GM18861 (cell line): ENCODE measurements at regions not wholly inside any gene's neighbourhood (a gene's known extent, or its start where the extent isn't known, plus 50 kb on each side); places are given as distances from the start of the nearest gene placed in this dataset.

Experiments
- ATAC-seq: cut with Tn5 transposase; IDR thresholded peaks from one replicate; pipeline ENCODE4 v1.9.1; 2021; ENCODE audit not compliant: unreplicated experiment

GRCh38 chr22:47573141-47573540 is 810.7 kb downstream of the TBC1D22A start:
- no peak for ATAC-seq

DNA sequence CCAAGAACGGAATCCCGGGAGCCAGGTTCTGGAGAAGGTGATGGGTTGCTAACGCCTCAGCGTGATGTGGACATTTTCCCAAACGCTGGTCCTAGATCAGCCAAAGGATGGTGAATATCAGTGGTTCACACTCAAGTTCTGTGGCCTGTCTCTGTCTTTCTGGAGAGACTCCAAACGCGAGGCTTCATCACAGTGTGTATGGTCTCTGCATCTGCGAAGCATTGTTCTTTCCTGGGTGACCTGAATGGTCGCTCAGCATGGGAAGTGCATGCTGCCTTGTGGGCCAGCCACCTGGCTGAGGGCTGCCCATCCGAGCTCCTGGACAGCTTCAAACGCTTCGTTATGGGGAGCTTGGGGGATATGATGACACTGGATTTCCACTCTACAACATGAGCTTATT is 810.0 kb downstream of the TBC1D22A start:
- ATAC-seq: no peak

GRCh38 chr22:47571616-47572015 is 809.2 kb downstream of the TBC1D22A start:
- no peak for ATAC-seq

- ATAC-seq: no peak
Measured at GRCh38 chr22:47570851-47571250, 808.4 kb downstream of the TBC1D22A start.

- ATAC-seq: no peak
Measured at GRCh38 chr22:47570300-47570685, 807.8 kb downstream of the TBC1D22A start.

GRCh38 chr22:47569389-47570299 is 807.2 kb downstream of the TBC1D22A start:
- no peak for ATAC-seq

DNA sequence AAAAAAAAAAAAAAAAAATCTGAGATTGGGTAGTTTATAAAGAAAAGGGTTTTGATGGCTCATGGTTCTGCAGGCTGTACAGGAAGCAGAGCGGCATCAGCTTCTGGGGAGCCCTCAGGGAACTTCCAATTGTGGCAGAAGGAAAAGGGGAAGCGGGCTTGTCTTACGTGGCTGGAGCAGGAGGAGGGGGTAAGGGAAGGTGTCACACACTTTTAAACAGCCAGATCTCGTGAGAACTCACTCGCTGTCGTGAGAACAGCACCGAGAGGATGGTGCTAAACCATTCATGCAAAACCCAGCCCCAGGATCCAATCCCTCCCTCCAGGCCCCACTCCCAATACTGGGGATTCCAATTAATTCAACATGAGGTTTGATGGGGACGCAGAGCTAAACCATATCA is 806.2 kb downstream of the TBC1D22A start:
- no peak for ATAC-seq

GRCh38 chr22:47567126-47568090 is 805.0 kb downstream of the TBC1D22A start:
- no peak for ATAC-seq

- ATAC-seq: no peak
Measured at GRCh38 chr22:47566491-47566890, 804.0 kb downstream of the TBC1D22A start.

DNA sequence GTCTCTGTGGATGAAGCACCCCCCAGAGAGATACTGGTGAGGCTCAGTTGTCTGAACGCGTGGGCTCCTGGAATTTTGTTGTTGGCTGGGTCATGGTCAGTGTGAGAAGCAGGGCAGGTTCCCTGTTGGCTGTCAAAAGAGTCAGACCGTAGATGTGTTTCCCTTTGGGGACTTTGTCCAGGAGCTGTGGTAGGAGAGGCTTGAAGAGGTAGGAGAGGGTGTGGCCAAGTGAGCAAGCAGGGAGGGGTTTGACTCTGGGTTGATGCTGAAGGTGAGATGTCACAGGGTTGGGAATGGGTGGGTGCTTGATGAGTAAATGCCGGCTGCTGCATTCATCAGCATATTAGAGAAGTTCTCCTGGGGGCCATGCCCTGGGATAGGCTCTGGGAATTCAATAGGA is 803.2 kb downstream of the TBC1D22A start:
- ATAC-seq: no peak

DNA sequence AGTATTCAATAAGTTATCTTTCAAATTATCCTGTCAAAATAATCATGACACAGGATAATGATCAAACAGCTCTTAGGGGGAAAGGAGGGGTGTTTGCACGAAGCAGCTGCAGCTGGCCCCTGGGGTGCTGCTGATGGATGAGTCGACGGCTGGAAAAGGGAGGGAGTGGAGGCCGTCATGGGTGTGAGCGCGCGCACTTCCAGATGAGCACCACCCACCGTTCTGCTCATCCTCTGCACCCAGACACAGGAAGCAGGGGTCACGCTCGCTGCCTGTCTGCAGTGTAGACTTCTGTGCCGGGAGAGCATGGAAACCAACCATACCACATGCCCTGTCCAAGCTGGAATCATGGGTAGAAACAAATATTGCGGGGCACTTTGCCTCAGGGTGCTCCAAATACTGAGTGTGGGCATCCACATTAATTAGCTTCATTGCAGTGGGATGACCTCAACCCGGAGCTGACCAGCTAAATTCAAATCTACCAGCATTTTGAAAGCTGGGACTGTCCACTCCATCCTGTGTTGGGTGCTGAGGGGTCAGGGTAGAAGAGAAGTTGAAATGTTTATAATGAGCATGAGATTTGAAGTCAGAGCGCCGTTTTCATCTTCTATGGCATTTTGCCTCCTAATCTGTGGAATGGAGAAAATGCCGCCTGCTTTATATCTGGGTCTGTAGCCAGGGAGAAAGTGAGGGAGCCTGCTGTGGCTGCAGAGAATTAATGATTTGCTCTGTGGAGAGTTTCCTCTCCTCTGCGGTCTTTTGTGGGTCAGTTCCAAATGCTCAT is 802.4 kb downstream of the TBC1D22A start:
- no peak for ATAC-seq

- no peak for ATAC-seq
Measured at GRCh38 chr22:47564158-47564450, 801.7 kb downstream of the TBC1D22A start.

DNA sequence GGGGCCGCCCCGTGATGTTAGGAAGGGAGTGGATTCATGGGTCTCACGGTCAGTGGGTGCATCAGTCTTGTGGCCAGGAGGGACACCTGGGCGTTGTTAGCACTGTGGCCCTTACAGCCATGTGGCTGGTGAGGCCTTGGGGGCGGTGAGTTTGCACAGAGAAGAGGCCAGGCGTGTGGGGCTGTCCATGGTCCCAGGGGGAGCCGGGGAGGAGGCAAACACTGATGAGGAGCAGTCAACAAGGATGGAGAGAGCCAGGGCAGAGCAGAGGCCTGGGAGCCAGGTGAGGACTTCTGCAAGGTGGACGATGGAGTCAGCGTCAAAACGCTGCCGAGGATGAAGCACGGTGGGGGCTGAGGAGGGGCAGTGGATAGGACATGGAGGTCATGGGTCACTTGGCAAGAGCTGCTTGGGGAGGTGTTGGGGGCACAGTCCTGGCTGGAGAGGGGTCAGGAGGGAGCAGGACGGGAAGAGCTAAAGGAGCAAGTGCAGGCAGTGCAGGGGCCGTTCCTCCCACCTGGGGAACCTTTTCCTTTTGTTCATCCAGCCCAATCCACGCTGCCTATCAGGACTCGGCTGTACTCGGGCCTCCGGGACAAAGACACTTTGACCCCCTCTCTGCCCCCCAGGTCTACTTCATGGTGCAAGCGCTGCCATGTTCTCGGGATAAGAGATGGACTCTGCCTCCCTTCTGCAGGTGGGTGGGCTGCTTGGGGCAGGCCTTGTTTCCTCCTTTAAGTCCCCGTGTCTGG is 801.1 kb downstream of the TBC1D22A start:
- ATAC-seq: no peak

GRCh38 chr22:47561766-47562165 is 799.3 kb downstream of the TBC1D22A start:
- no peak for ATAC-seq

- ATAC-seq: no peak
Measured at GRCh38 chr22:47561115-47561675, 798.7 kb downstream of the TBC1D22A start.

- no peak for ATAC-seq
Measured at GRCh38 chr22:47558828-47559700, 796.6 kb downstream of the TBC1D22A start.

DNA sequence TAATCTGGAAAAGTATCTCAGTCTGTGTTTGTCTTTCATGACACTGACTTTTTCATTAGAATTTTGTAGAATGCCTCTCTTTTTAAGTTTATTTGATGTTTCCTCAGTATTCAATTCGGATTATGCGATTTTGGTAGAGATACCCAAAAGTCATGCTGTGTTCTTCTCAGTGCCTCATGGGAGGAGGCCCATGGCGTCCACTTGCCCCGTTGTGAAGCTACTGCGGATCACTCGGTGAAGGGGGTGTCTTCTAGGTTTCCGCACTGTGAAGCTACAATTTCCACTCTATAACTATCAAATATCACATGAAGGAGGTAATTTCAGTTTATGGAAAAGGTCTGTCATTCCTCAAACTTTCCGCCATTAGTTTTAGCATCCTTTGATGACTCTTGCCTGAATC is 794.0 kb downstream of the TBC1D22A start:
- no peak for ATAC-seq

- no peak for ATAC-seq
Measured at GRCh38 chr22:47553436-47553835, 791.0 kb downstream of the TBC1D22A start.

GRCh38 chr22:47552541-47553205 is 790.2 kb downstream of the TBC1D22A start:
- ATAC-seq: no peak
